Chondrocyte (in vitro differentiated cells): ENCODE measurements at regions not wholly inside any gene's neighbourhood (a gene's known extent, or its start where the extent isn't known, plus 50 kb on each side); places are given as distances from the start of the nearest gene placed in this dataset.

Experiments
- DNase-seq: peaks from one replicate; pipeline ENCODE4 v3.0.0; 2021; ENCODE audit warnings: mixed read lengths, low spot score
- H3K27ac Mint-ChIP-seq: one replicate; pipeline ENCODE4 v1.8.0; 2021; ENCODE audit warnings: mild to moderate bottlenecking, moderate library complexity, mixed read lengths; ENCODE audit not compliant: unreplicated experiment
- H3K27me3 Mint-ChIP-seq: 2 replicates; pipeline ENCODE4 v1.8.0; 2021; ENCODE audit warnings: low read depth, mixed read lengths
- H3K36me3 Mint-ChIP-seq: 2 replicates; pipeline ENCODE4 v1.8.0; 2021; ENCODE audit warnings: low read depth, mixed read lengths
- H3K4me1 Mint-ChIP-seq: 2 replicates; pipeline ENCODE4 v1.8.0; 2021; ENCODE audit warnings: low read depth, mild to moderate bottlenecking, mixed read lengths
- H3K4me3 Mint-ChIP-seq: one replicate; pipeline ENCODE4 v1.8.0; 2021; ENCODE audit warnings: mild to moderate bottlenecking, moderate library complexity, mixed read lengths; ENCODE audit not compliant: unreplicated experiment
- H3K9me3 Mint-ChIP-seq: 2 replicates; pipeline ENCODE4 v1.8.0; 2021; ENCODE audit warnings: low read depth, mixed read lengths
- TF ChIP-seq, protein P1 (sequence below): fragments of 200-600 bp; sonication (generic); IDR thresholded peaks from 2 replicates; pipeline ENCODE4 v1.5.0; 2021; ENCODE audit warnings: antibody characterized with exemption, mild to moderate bottlenecking, moderate library complexity

DNA sequence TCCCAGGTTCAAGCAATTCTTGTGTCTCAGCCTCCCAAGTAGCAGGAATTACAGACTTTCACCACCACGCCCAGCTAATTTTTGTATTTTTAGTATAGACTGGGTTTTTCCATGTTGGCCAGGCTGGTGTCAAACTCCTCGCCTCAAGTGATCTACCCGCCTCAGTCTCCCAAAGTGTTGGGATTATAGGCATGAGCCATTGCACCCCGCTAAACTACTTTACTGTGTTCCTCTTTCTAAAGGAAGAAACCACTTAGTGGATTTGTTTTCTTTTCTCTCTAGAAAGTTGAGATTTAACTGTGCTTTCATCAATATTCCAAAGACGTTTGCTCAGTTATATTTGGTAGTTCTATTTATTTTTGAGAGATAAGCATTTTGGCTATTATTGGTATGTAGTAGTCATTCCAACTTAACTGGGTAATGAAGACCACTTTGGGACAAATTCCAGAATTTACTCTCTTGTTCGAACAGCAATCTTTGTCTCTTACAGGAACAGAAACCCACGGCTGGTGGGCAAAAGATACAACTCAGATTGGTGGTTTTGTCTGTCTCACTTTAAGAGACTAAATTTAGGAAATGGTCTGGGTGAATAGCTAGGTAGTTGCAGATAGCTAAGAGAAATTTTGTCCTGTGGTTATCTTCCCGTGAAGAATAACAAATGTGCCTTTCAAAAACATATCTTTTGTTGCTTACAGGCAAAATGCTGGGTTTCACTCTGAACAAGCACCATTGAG, 103.5 kb upstream of the CD55 start:
- peaks cover 3% of the 10 kb centered on the region for H3K27me3 Mint-ChIP-seq
- no peak for DNase-seq
- TF ChIP-seq, protein P1, sequence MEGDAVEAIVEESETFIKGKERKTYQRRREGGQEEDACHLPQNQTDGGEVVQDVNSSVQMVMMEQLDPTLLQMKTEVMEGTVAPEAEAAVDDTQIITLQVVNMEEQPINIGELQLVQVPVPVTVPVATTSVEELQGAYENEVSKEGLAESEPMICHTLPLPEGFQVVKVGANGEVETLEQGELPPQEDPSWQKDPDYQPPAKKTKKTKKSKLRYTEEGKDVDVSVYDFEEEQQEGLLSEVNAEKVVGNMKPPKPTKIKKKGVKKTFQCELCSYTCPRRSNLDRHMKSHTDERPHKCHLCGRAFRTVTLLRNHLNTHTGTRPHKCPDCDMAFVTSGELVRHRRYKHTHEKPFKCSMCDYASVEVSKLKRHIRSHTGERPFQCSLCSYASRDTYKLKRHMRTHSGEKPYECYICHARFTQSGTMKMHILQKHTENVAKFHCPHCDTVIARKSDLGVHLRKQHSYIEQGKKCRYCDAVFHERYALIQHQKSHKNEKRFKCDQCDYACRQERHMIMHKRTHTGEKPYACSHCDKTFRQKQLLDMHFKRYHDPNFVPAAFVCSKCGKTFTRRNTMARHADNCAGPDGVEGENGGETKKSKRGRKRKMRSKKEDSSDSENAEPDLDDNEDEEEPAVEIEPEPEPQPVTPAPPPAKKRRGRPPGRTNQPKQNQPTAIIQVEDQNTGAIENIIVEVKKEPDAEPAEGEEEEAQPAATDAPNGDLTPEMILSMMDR: no peak
- no peaks in the 10 kb centered on the region for H3K4me1 Mint-ChIP-seq
- no peak overlapping the region for H3K4me3 Mint-ChIP-seq
- no peaks in the 10 kb centered on the region for H3K36me3 Mint-ChIP-seq
- peaks cover 11% of the 10 kb centered on the region for H3K9me3 Mint-ChIP-seq
- H3K27ac Mint-ChIP-seq: no peak overlapping the region

- TF ChIP-seq, protein P1: no peak
- no peak for DNase-seq
- no peaks in the 10 kb centered on the region for H3K4me1 Mint-ChIP-seq
- H3K27me3 Mint-ChIP-seq: peaks cover 6% of the 10 kb centered on the region
- peaks cover 11% of the 10 kb centered on the region for H3K9me3 Mint-ChIP-seq
- H3K36me3 Mint-ChIP-seq: no peaks in the 10 kb centered on the region
- no peak overlapping the region for H3K4me3 Mint-ChIP-seq
- no peak overlapping the region for H3K27ac Mint-ChIP-seq
These were observed 102.7 kb upstream of the CD55 start for GRCh38 chr1:207218512-207219362.

- H3K4me3 Mint-ChIP-seq: no peak overlapping the region
- TF ChIP-seq, protein P1: no peak
- no peak overlapping the region for H3K27ac Mint-ChIP-seq
- no peaks in the 10 kb centered on the region for H3K36me3 Mint-ChIP-seq
- no peaks in the 10 kb centered on the region for H3K4me1 Mint-ChIP-seq
- DNase-seq: no peak
- peaks cover 6% of the 10 kb centered on the region for H3K27me3 Mint-ChIP-seq
- no peaks in the 10 kb centered on the region for H3K9me3 Mint-ChIP-seq
These were observed 101.2 kb upstream of the CD55 start for GRCh38 chr1:207219979-207220889.

GRCh38 chr1:207221934-207222351, 99.5 kb upstream of the CD55 start:
- no peaks in the 10 kb centered on the region for H3K4me1 Mint-ChIP-seq
- TF ChIP-seq, protein P1: no peak
- H3K36me3 Mint-ChIP-seq: no peaks in the 10 kb centered on the region
- H3K27me3 Mint-ChIP-seq: peaks cover 6% of the 10 kb centered on the region
- no peak overlapping the region for H3K27ac Mint-ChIP-seq
- DNase-seq: no peak
- no peaks in the 10 kb centered on the region for H3K9me3 Mint-ChIP-seq
- H3K4me3 Mint-ChIP-seq: no peak overlapping the region

- no peaks in the 10 kb centered on the region for H3K36me3 Mint-ChIP-seq
- DNase-seq: no peak
- H3K27ac Mint-ChIP-seq: no peak overlapping the region
- no peak overlapping the region for H3K4me3 Mint-ChIP-seq
- peaks cover 6% of the 10 kb centered on the region for H3K27me3 Mint-ChIP-seq
- H3K4me1 Mint-ChIP-seq: no peaks in the 10 kb centered on the region
- TF ChIP-seq, protein P1: no peak
- H3K9me3 Mint-ChIP-seq: no peaks in the 10 kb centered on the region
These were observed 98.3 kb upstream of the CD55 start for GRCh38 chr1:207223162-207223561.
